H1 (cell line): ENCODE measurements at regions not wholly inside any gene's neighbourhood (a gene's known extent, or its start where the extent isn't known, plus 50 kb on each side); places are given as distances from the start of the nearest gene placed in this dataset.

ENCODE experiments used
- CTCF ChIA-PET: fragments of 300-600 bp; sonication (Branson Sonifier 250); formaldehyde crosslinking; loops from one replicate; lab custom pipeline; 2021; ENCODE audit not compliant: partially characterized antibody; lab: Charles Lee
- POLR2A ChIA-PET: fragments of 300-600 bp; sonication (Branson Sonifier 250); formaldehyde crosslinking; loops from one replicate; lab custom pipeline; 2021; ENCODE audit warnings: inconsistent platforms; ENCODE audit not compliant: partially characterized antibody; lab: Charles Lee
- DNase-seq, 2 experiments: peaks; one replicate each; pipeline versions ENCODE4 v3.0.0 to v3.0.0-alpha.2; 2010 to 2022; ENCODE audit warnings: low spot score in 2 of 2, low read depth in 1 of 2, mixed read lengths in 1 of 2
- FAIRE-seq: peaks from 2 replicates; lab custom pipeline; 2011; peaks lifted over from hg19 to GRCh38; lab: Jason Lieb, UNC
- H2AFZ ChIP-seq: 2 replicates; pipeline ENCODE4 v1.8.1; 2012; ENCODE audit warnings: low read length, inconsistent platforms
- H2AK5ac ChIP-seq: 2 replicates; pipeline ENCODE4 v1.6.1; 2013; ENCODE audit warnings: low read depth, low read length
- H2BK120ac ChIP-seq: replicated peaks from 2 replicates; pipeline ENCODE3; 2013; ENCODE audit warnings: low read depth, low read length, inconsistent platforms
- H2BK12ac ChIP-seq: 2 replicates; pipeline ENCODE4 v1.6.1; 2013; ENCODE audit warnings: low read depth, low read length
- H2BK15ac ChIP-seq: 2 replicates; pipeline ENCODE4 v1.6.1; 2013; ENCODE audit warnings: low read length
- H2BK20ac ChIP-seq: 2 replicates; pipeline ENCODE4 v1.6.1; 2013; ENCODE audit warnings: low read length
- H2BK5ac ChIP-seq: 2 replicates; pipeline ENCODE4 v1.6.1; 2013; ENCODE audit warnings: low read depth, low read length
- H3K14ac ChIP-seq: 2 replicates; pipeline ENCODE4 v1.6.1; 2013; ENCODE audit warnings: inconsistent platforms; ENCODE audit not compliant: insufficient read length
- H3K18ac ChIP-seq: 2 replicates; pipeline ENCODE4 v1.6.1; 2013; ENCODE audit warnings: low read length; ENCODE audit errors: extremely low read depth
- H3K23ac ChIP-seq: 2 replicates; pipeline ENCODE4 v1.6.1; 2013; ENCODE audit warnings: inconsistent platforms; ENCODE audit not compliant: insufficient read length
- H3K23me2 ChIP-seq: 2 replicates; pipeline ENCODE4 v1.6.1; 2013; ENCODE audit warnings: low read depth, low read length
- H3K27ac ChIP-seq: 2 replicates; pipeline ENCODE4 v1.6.1; 2011; ENCODE audit warnings: low read depth, low read length, inconsistent platforms
- H3K27me3 ChIP-seq, 4 experiments: replicated peaks in 1 of 4; 1 replicate in 1 of 4; 2 replicates in 3 of 4; pipeline versions ENCODE4 v1.6.1 to v1.8.1; 2011 to 2013; ENCODE audit warnings: low read length in 3 of 4, mild to moderate bottlenecking in 3 of 4, inconsistent platforms in 2 of 4, mixed read lengths in 2 of 4, moderate library complexity in 1 of 4; ENCODE audit not compliant: control insufficient read depth in 3 of 4, insufficient read depth in 3 of 4; ENCODE audit errors: extremely low read depth in 1 of 4
- H3K36me3 ChIP-seq, 4 experiments: 2 replicates each; pipeline versions ENCODE4 v1.6.1 to v1.8.1; 2011 to 2013; ENCODE audit warnings: mild to moderate bottlenecking in 4 of 4, low read length in 3 of 4, moderate library complexity in 2 of 4, control low read depth in 1 of 4, inconsistent platforms in 1 of 4; ENCODE audit not compliant: insufficient read depth in 4 of 4, control insufficient read depth in 2 of 4
- H3K4ac ChIP-seq: replicated peaks from 2 replicates; pipeline ENCODE3; 2013; ENCODE audit warnings: low read length, low read depth, mixed read lengths, inconsistent platforms; ENCODE audit not compliant: insufficient read length
- H3K4me1 ChIP-seq, 4 experiments: replicated peaks in 1 of 4; 1 replicate in 1 of 4; 2 replicates in 3 of 4; pipeline versions ENCODE4 v1.6.1 to v1.8.1; 2011 to 2013; ENCODE audit warnings: low read length in 3 of 4, inconsistent platforms in 2 of 4, mixed read lengths in 1 of 4; ENCODE audit not compliant: insufficient read depth in 4 of 4, control insufficient read depth in 3 of 4
- H3K4me2 ChIP-seq, 2 experiments: 2 replicates each; pipeline versions ENCODE4 v1.6.1 to v1.8.1; 2011 to 2013; ENCODE audit warnings: low read depth in 2 of 2, low read length in 2 of 2, control low read depth in 1 of 2, inconsistent platforms in 1 of 2, mild to moderate bottlenecking in 1 of 2; ENCODE audit not compliant: insufficient read depth in 1 of 2
- H3K4me3 ChIP-seq, 4 experiments: fragments of 200-600, 300-600 bp in 1 of 4; sonication (generic), shearing (Covaris generic), sonication (Bioruptor Twin) in 1 of 4; 2 replicates each; pipeline versions ENCODE4 v1.5.1 to v1.8.1; 2011 to 2016; ENCODE audit warnings: low read length in 4 of 4, low read depth in 3 of 4, control low read depth in 2 of 4, inconsistent platforms in 2 of 4, mild to moderate bottlenecking in 2 of 4, mixed read lengths in 1 of 4, moderate library complexity in 1 of 4; ENCODE audit not compliant: insufficient read depth in 2 of 4; ENCODE audit errors: extremely low read depth in 1 of 4
- H3K56ac ChIP-seq: replicated peaks from 2 replicates; pipeline ENCODE3; 2013; ENCODE audit warnings: low read depth, mild to moderate bottlenecking, mixed read lengths, low read length, inconsistent platforms; ENCODE audit not compliant: insufficient read length
- H3K79me1 ChIP-seq: 2 replicates; pipeline ENCODE4 v1.6.1; 2013; ENCODE audit warnings: low read depth, low read length, control low read depth
- H3K79me2 ChIP-seq, 2 experiments: 2 replicates each; pipeline versions ENCODE4 v1.6.1 to v1.8.1; 2012 to 2013; ENCODE audit warnings: low read length in 2 of 2, mild to moderate bottlenecking in 2 of 2, inconsistent platforms in 1 of 2; ENCODE audit not compliant: insufficient read depth in 2 of 2, control insufficient read depth in 1 of 2
- H3K9ac ChIP-seq, 4 experiments: replicated peaks in 1 of 4; 1 replicate in 1 of 4; 2 replicates in 3 of 4; pipeline versions ENCODE4 v1.6.1 to v1.8.1; 2011 to 2013; ENCODE audit warnings: low read depth in 3 of 4, low read length in 3 of 4, control low read depth in 2 of 4, mild to moderate bottlenecking in 2 of 4, moderate library complexity in 2 of 4, inconsistent platforms in 1 of 4; ENCODE audit errors: extremely low read depth in 1 of 4
- H3K9me3 ChIP-seq, 2 experiments: 2 replicates each; pipeline versions ENCODE4 v1.6.1 to v1.8.1; 2012 to 2013; ENCODE audit warnings: mild to moderate bottlenecking in 2 of 2, moderate library complexity in 2 of 2, control low read depth in 1 of 2, inconsistent platforms in 1 of 2, low read depth in 1 of 2, low read length in 1 of 2, mixed read lengths in 1 of 2; ENCODE audit not compliant: insufficient read depth in 2 of 2
- H4K20me1 ChIP-seq, 2 experiments: replicated peaks in 1 of 2; 2 replicates each; pipeline versions ENCODE3 to v1.8.1; 2011 to 2013; ENCODE audit warnings: inconsistent platforms in 2 of 2, low read length in 2 of 2, mild to moderate bottlenecking in 1 of 2; ENCODE audit not compliant: insufficient read depth in 2 of 2, control insufficient read depth in 1 of 2
- H4K5ac ChIP-seq: 2 replicates; pipeline ENCODE4 v1.6.1; 2013; ENCODE audit warnings: low read length, low read depth, mixed read lengths, inconsistent platforms; ENCODE audit not compliant: insufficient read length
- H4K8ac ChIP-seq: 2 replicates; pipeline ENCODE4 v1.8.0; 2013; ENCODE audit warnings: mild to moderate bottlenecking, moderate library complexity, low read length, inconsistent platforms; ENCODE audit not compliant: insufficient read depth; ENCODE audit errors: extremely low read depth
- H4K91ac ChIP-seq: replicated peaks from 2 replicates; pipeline ENCODE3; 2013; ENCODE audit warnings: low read length, mixed read lengths, inconsistent platforms; ENCODE audit not compliant: insufficient read length
- EP300 ChIP-seq, 2 experiments: IDR thresholded peaks; 1 replicate in 1 of 2; 2 replicates in 1 of 2; pipeline ENCODE4 v1.6.1; 2011 to 2012; ENCODE audit warnings: low read depth in 2 of 2, low read length in 2 of 2, mild to moderate bottlenecking in 2 of 2, borderline replicate concordance in 1 of 2, inconsistent platforms in 1 of 2, moderate library complexity in 1 of 2
- POLR2AphosphoS5 ChIP-seq: IDR thresholded peaks from 2 replicates; pipeline ENCODE4 v1.6.1; 2011; ENCODE audit warnings: low read depth, low read length
- RBBP5 ChIP-seq: IDR thresholded peaks from 2 replicates; pipeline ENCODE4 v1.7.1; 2012; ENCODE audit warnings: low read depth, mild to moderate bottlenecking, inconsistent platforms, low read length, moderate library complexity, borderline replicate concordance
- RNF2 ChIP-seq: fragments of 200-900, 300-1000 bp; sonication (generic); IDR thresholded peaks from 2 replicates; pipeline ENCODE4 v1.7.1; 2016; ENCODE audit warnings: borderline replicate concordance, low read depth, mild to moderate bottlenecking, antibody characterized with exemption, low read length; ENCODE audit not compliant: poor library complexity, severe bottlenecking; ENCODE audit errors: missing control alignments
- SIN3A ChIP-seq, 2 experiments: IDR thresholded peaks in 1 of 2; conservative IDR thresholded peaks in 1 of 2; 2 replicates each; pipeline ENCODE4 v1.6.1; 2011 to 2012; ENCODE audit warnings: low read length in 2 of 2, improper control_type of control experiment in 1 of 2, low read depth in 1 of 2, mild to moderate bottlenecking in 1 of 2
- SP4 ChIP-seq: IDR thresholded peaks from 2 replicates; pipeline ENCODE4 v1.6.1; 2012; ENCODE audit warnings: low read length, inconsistent platforms
- SUZ12 ChIP-seq: fragments of 200-600 bp; sonication (generic); IDR thresholded peaks from 2 replicates; pipeline ENCODE4 v1.6.1; 2012; ENCODE audit warnings: mild to moderate bottlenecking, inconsistent platforms, low read length, moderate library complexity, mixed read lengths
- WGBS, 2 experiments: shearing (Covaris generic) in 1 of 2; methylation state at CpG; one replicate each; pipeline versions ENCODE4 v1.1.6 to v1.1.7; 2013 to 2015; ENCODE audit warnings: low lambda C conversion rate in 2 of 2, mixed read lengths in 2 of 2, inconsistent platforms in 1 of 2, low coverage in 1 of 2, missing lambda C conversion rate in 1 of 2; ENCODE audit not compliant: insufficient replicate concordance in 2 of 2, insufficient coverage in 1 of 2, insufficient read length in 1 of 2; ENCODE audit errors: extremely low coverage in 1 of 2, missing lambda C conversion rate in 1 of 2; 5-methylcytosine and 5-hydroxymethylcytosine counted together
- TF ChIP-seq, protein P1 (sequence below): IDR thresholded peaks from 2 replicates; pipeline ENCODE4 v1.6.1; 2011; ENCODE audit warnings: low read depth, mild to moderate bottlenecking, low read length; ENCODE audit not compliant: insufficient read depth
- TF ChIP-seq, protein P2 (sequence below): IDR thresholded peaks from 2 replicates; pipeline ENCODE4 v1.6.1; 2012; ENCODE audit warnings: inconsistent platforms
- TF ChIP-seq, protein P3 (sequence below): IDR thresholded peaks from 2 replicates; pipeline ENCODE4 v1.6.1; 2012; ENCODE audit warnings: inconsistent platforms

DNA sequence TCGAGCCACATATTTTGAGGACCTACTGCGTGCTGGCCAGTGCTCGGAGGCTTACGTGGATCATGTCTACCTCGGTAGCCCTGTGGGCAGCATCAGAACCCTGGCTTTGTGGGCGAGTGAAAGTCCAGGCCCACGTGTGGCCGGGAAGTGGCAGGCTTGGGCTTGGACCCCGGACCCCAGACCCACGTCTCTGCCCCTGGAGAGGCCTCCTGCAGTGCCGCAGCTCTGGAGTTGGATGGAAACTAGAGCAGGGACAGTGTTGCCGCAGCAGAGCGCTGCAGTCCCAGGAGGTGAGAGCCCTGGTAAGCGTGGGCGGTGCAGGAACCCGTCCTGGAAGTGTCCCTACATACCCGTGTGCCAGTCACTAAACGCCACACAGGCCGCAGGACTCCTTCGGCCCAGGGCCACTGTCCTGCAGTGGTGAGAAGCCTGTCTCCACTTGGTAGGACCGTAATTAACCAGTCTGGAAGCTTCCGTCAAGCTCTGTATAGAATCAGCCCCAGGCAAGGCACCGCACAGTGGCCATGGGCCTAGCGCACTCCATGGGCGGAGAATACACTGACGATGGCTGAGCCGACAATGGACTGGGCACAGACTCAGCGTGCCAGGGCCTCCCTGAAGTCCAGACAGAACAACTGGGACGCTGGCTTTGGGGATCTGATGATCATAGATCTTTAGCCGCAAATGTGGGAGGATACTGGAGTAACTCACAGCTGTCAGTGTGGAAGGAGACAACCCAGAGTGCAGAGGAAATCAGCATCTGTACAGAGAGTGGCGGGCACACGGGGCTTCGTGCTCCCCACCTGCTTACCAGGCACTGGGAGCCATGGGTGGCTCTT, 219.5 kb downstream of the KIF26A start:
- Histone ChIP-seq H2BK120ac (no peak overlapping the region), H4K8ac (no peak overlapping the region), H2BK12ac (no peak overlapping the region), H4K91ac (no peak overlapping the region), H3K4me2 (no peak overlapping the region), H3K27ac (no peak overlapping the region), H2BK15ac (no peak overlapping the region), H3K36me3 (no peaks in the 10 kb centered on the region), H3K14ac (no peak overlapping the region), H2BK20ac (no peak overlapping the region), H3K4me1 (no peaks in the 10 kb centered on the region), H3K79me1 (no peaks in the 10 kb centered on the region), H4K20me1 (no peaks in the 10 kb centered on the region), H3K9me3 (no peaks in the 10 kb centered on the region), H3K23me2 (no peaks in the 10 kb centered on the region), H2BK5ac (0 out of 2 replicates have a peak overlapping the region, but pooled peaks have one; percentile 21), H3K9ac (no peak overlapping the region), H3K4ac (no peak overlapping the region), H3K56ac (no peak overlapping the region), H3K79me2 (no peaks in the 10 kb centered on the region), H3K18ac (no peak overlapping the region), H2AFZ (no peak overlapping the region), H3K23ac (no peak overlapping the region), H3K4me3 (no peak overlapping the region), H2AK5ac (no peak overlapping the region), H4K5ac (no peak overlapping the region), H3K27me3 (no peaks in the 10 kb centered on the region)
- POLR2A ChIA-PET = no interaction called here
- CTCF ChIA-PET = interaction anchor here (0.9 kb wide), 1 partner anchor 153 kb away, joined by 3 read pairs; no protein-coding TSS in a partner anchor
- 89% methylated on average over 33 of the region's 33 CpGs; no CpG with 5 or more reads in 1 of the 2 experiments for WGBS, 2 experiments
- no peak for FAIRE-seq
- no peak for DNase-seq
- TF ChIP-seq RNF2 (no peak), SP4 (no peak), RBBP5 (no peak), SIN3A (conservative IDR thresholded peaks at IDR 0.05 in 1 of 2, IDR thresholded peaks at IDR 0.05 in 1 of 2; ENCODE audit: low read depth in 1 of 2, low read length in 2 of 2) (no peak), EP300 (IDR thresholded peaks at IDR 0.05; ENCODE audit: borderline replicate concordance in 1 of 2, low read depth in 2 of 2, low read length in 2 of 2) (no peak), SUZ12 (no peak), POLR2AphosphoS5 (no peak)
- TF ChIP-seq, protein P1, sequence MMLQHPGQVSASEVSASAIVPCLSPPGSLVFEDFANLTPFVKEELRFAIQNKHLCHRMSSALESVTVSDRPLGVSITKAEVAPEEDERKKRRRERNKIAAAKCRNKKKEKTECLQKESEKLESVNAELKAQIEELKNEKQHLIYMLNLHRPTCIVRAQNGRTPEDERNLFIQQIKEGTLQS = no peak
- TF ChIP-seq, protein P2, sequence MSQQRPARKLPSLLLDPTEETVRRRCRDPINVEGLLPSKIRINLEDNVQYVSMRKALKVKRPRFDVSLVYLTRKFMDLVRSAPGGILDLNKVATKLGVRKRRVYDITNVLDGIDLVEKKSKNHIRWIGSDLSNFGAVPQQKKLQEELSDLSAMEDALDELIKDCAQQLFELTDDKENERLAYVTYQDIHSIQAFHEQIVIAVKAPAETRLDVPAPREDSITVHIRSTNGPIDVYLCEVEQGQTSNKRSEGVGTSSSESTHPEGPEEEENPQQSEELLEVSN = no peak
- TF ChIP-seq, protein P3, sequence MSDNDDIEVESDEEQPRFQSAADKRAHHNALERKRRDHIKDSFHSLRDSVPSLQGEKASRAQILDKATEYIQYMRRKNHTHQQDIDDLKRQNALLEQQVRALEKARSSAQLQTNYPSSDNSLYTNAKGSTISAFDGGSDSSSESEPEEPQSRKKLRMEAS = no peak
